ENCODE measurements at regions not wholly inside any gene's neighbourhood (a gene's known extent, or its start where the extent isn't known, plus 50 kb on each side); places are given as distances from the start of the nearest gene placed in this dataset.

- TF ChIP-seq CTCF (conservative IDR thresholded peaks at IDR 0.05; ENCODE audit: low read length) (no peak), EZH2phosphoT487 (IDR thresholded peaks at IDR 0.05; ENCODE audit: borderline replicate concordance, low read depth, low read length) (no peak)
Measured at GRCh38 chr5:4945296-4945695, 194.8 kb upstream of the ADAMTS16 start.

Measured in OCI-LY7 (cell line).